Heart left ventricle (tissue), 16 donors: ENCODE measurements at regions not wholly inside any gene's neighbourhood (a gene's known extent, or its start where the extent isn't known, plus 50 kb on each side); places are given as distances from the start of the nearest gene placed in this dataset.
"Not testable (repeated sequence)": the region's sequence is repeated elsewhere in the genome, so short reads cannot be mapped to it uniquely, and the experiment has no call there.

Experiments
- ATAC-seq, 4 donors: fragments of 200-7000 bp; cut with Tn5 transposase; one replicate each; pipeline ENCODE4 v1.9.1; 2020 to 2022; ENCODE audit warnings: moderate library complexity in 4 of 4, mild to moderate bottlenecking in 3 of 4, moderate number of reproducible peaks in 1 of 4
- DNase-seq, 5 donors: peaks; one replicate each; pipeline ENCODE4 v3.0.0-alpha.2; 2020
- H3K27ac ChIP-seq, 12 donors: fragments of 200-600 bp; sonication (generic) in 4 of 12; one replicate each; pipeline versions ENCODE4 v1.5.0 to v1.8.0; 2016 to 2022; ENCODE audit warnings: mild to moderate bottlenecking in 2 of 12
- H3K27me3 ChIP-seq, 9 donors: fragments of 200-600 bp; sonication (generic) in 2 of 9; one replicate each; pipeline versions ENCODE4 v1.5.1 to v1.8.0; 2016 to 2022; ENCODE audit warnings: mild to moderate bottlenecking in 3 of 9
- H3K36me3 ChIP-seq, 9 donors: fragments of 200-600 bp; sonication (generic) in 2 of 9; one replicate each; pipeline versions ENCODE4 v1.5.0 to v1.8.0; 2018 to 2022; ENCODE audit warnings: mild to moderate bottlenecking in 2 of 9
- H3K4me1 ChIP-seq, 12 donors: fragments of 200-600 bp; sonication (generic) in 4 of 12; one replicate each; pipeline versions ENCODE4 v1.5.0 to v1.8.0; 2016 to 2022; ENCODE audit warnings: mild to moderate bottlenecking in 3 of 12
- H3K4me3 ChIP-seq, 12 donors: fragments of 200-600 bp; sonication (generic) in 4 of 12; one replicate each; pipeline versions ENCODE4 v1.5.0 to v1.8.0; 2017 to 2022; ENCODE audit warnings: mild to moderate bottlenecking in 9 of 12, moderate library complexity in 4 of 12
- H3K9me3 ChIP-seq, 12 donors: fragments of 200-600 bp; sonication (generic) in 4 of 12; one replicate each; pipeline versions ENCODE4 v1.5.0 to v1.8.0; 2016 to 2022; ENCODE audit warnings: mild to moderate bottlenecking in 1 of 12
- CTCF ChIP-seq, 12 donors: fragments of 200-600 bp; sonication (generic) in 4 of 12; IDR thresholded peaks; one replicate each; pipeline versions ENCODE4 v1.5.0 to v1.8.0; 2018 to 2022; ENCODE audit warnings: antibody characterized with exemption in 12 of 12, mild to moderate bottlenecking in 5 of 12
- POLR2A ChIP-seq, 2 donors: fragments of 450-650 bp; IDR thresholded peaks; one replicate each; pipeline ENCODE4 v1.6.1; 2017; ENCODE audit warnings: antibody characterized with exemption in 2 of 2, mild to moderate bottlenecking in 2 of 2, moderate library complexity in 2 of 2
- WGBS, 4 donors: extraction: QIAGEN DNeasy Blood & Tissue Kit in 2 of 4; methylation state at CpG; one replicate each; pipeline versions ENCODE4 v1.1.5 to v1.1.7; 2013 to 2018; 5-methylcytosine and 5-hydroxymethylcytosine counted together
- intact Hi-C, 10 donors: fragments of 100-400 bp; cut with DNase I; formaldehyde crosslinking; loops; one replicate each; pipeline versions ENCODE4 v1.11.1 to v1.14.2; 2022
- donor health status: ischemic (EF 13 %, LVEDD 7.1; RV severe dilation, severe dysfunction).
- donor health status: healthy with polysubstance abuse.
- donor health status: DM: no; HTN: yes; CAD: no.
- donor health status: DM: no; HTN: no; CAD: no.
- donor health status: ischemic (EF 25% LVEDD 6.9; RV normal size, moderate dysfunction).
- donor health status: ischemic (EF 25% LVEDD 5.7; RV mildly dilated, moderate dysfunction).
- donor health status: healthy.
- donor health status: DM: yes; HTN: yes; CAD: no.
- donor health status: ischemic (EF 35%, LVEDD 5.7; RV mildly dilated, moderate dysfunction).
- donor health status: nonischemic (EF 11% LVEDD 7.7; RV severe dilation, severe dysfunction).
- donor health status: DM: yes; HTN: yes; CAD: no.
- donor health status: PGD.
- donor health status: ischemic (EF 29% LVEDD 5.4; RV normal size, mild dysfunction).
- donor health status: nonischemic (EF 23%, LVEDD 6.1; RV moderate dilation, normal function).

GRCh38 chr4:1550122-1551070 lies 133.7 kb downstream of the FAM53A start:
- Histone ChIP-seq H3K27ac (no peak overlapping the region), H3K4me1 (peaks cover 0 to 25% (median 8%) of the 10 kb centered on the region in 12 donors), H3K9me3 (no peaks in the 10 kb centered on the region), H3K4me3 (no peak overlapping the region), H3K36me3 (no peaks in the 10 kb centered on the region), H3K27me3 (peaks cover 0 to 37% (median 0%) of the 10 kb centered on the region in 9 donors)
- intact Hi-C loops: no loop called here
- DNase-seq: peak in 3 of 5 donors; percentile 15 to 53 (median 15)
- ATAC-seq: no peak
- TF ChIP-seq CTCF (IDR thresholded peaks at IDR 0.05): no peak
- TF ChIP-seq POLR2A (IDR thresholded peaks at IDR 0.05): no peak
- WGBS, 4 donors: 74 to 81% (median 80%) methylated on average over 23 to 26 of the region's 26 CpGs

- Histone ChIP-seq H3K4me3 (peak overlapping the region in 3 of 12 donors; percentile 38 to 46 (median 42)), H3K36me3 (no peaks in the 10 kb centered on the region), H3K27me3 (peaks cover 0 to 30% (median 0%) of the 10 kb centered on the region in 9 donors), H3K9me3 (no peaks in the 10 kb centered on the region), H3K27ac (peak overlapping the region in 3 of 12 donors; percentile 54 to 79 (median 57)), H3K4me1 (peaks cover 0 to 25% (median 9%) of the 10 kb centered on the region in 12 donors)
- ATAC-seq (no peak), DNase-seq (peak in 2 of 5 donors; percentile 26 to 56)
- intact Hi-C loops: loop anchor here in 1 of 10 donors (10.0 kb wide), 1 partner anchor 75 kb away; no protein-coding TSS in a partner anchor
- 77 to 87% (median 83%) methylated on average over 7 to 11 of the region's 11 CpGs for WGBS, 4 donors
- no peak for TF ChIP-seq POLR2A (IDR thresholded peaks at IDR 0.05)
- no peak for TF ChIP-seq CTCF (IDR thresholded peaks at IDR 0.05)
These were observed 134.5 kb downstream of the FAM53A start for GRCh38 chr4:1549638-1550035.

- peak overlapping the region in 11 of 12 donors; percentile 41 to 79 (median 61) for H3K27ac ChIP-seq
- 8 to 19% (median 19%) methylated on average over 24 to 33 of the region's 33 CpGs for WGBS, 4 donors
- H3K27me3 ChIP-seq: peaks cover 0 to 26% (median 0%) of the 10 kb centered on the region in 9 donors
- H3K36me3 ChIP-seq, H3K9me3 ChIP-seq: not testable (repeated sequence)
- peak; percentile 89 to 97 (median 94) for TF ChIP-seq CTCF (IDR thresholded peaks at IDR 0.05)
- ATAC-seq (peak; percentile 33 to 86 (median 61)), DNase-seq (peak in 3 of 5 donors; percentile 37 to 80 (median 48))
- intact Hi-C loops: loop anchor here in 1 of 10 donors (10.0 kb wide), 1 partner anchor 76 kb away; no protein-coding TSS in a partner anchor
- H3K4me1 ChIP-seq: peaks cover 0 to 25% (median 9%) of the 10 kb centered on the region in 12 donors
- peak overlapping the region; percentile 4 to 47 (median 36) for H3K4me3 ChIP-seq
These were observed 135.1 kb downstream of the FAM53A start for GRCh38 chr4:1548827-1549637.
